ENCODE measurements at regions not wholly inside any gene's neighbourhood (a gene's known extent, or its start where the extent isn't known, plus 50 kb on each side); places are given as distances from the start of the nearest gene placed in this dataset.
"Not testable (repeated sequence)": the region's sequence is repeated elsewhere in the genome, so short reads cannot be mapped to it uniquely, and the experiment has no call there.

- not testable (repeated sequence) for ATAC-seq (replicated peaks; ENCODE audit: extremely low read depth, poor library complexity, severe bottlenecking)
Measured at GRCh38 chr1:206320227-206320626, 116.9 kb downstream of the SRGAP2 start.

GRCh38 chr1:206326159-206326939 lies 123.0 kb downstream of the SRGAP2 start:
- not testable (repeated sequence) for H3K9me3 Mint-ChIP-seq; H3K4me1 Mint-ChIP-seq; H3K27me3 Mint-ChIP-seq; H3K36me3 Mint-ChIP-seq (ENCODE audit: insufficient read depth); H3K4me3 Mint-ChIP-seq; ATAC-seq (replicated peaks; ENCODE audit: extremely low read depth, poor library complexity, severe bottlenecking); H3K27ac Mint-ChIP-seq (ENCODE audit: low read depth); DNase-seq (ENCODE audit: low spot score in 2 of 2)

More at GRCh38 chr1:206320227-206320626, 116.9 kb downstream of the SRGAP2 start:
- H3K9me3 Mint-ChIP-seq; H3K36me3 Mint-ChIP-seq (ENCODE audit: insufficient read depth); H3K4me1 Mint-ChIP-seq; H3K4me3 Mint-ChIP-seq; H3K27ac Mint-ChIP-seq (ENCODE audit: low read depth); H3K27me3 Mint-ChIP-seq; DNase-seq (ENCODE audit: low spot score in 2 of 2): not testable (repeated sequence)

GRCh38 chr1:206331597-206331996 lies 128.3 kb downstream of the SRGAP2 start:
- H3K9me3 Mint-ChIP-seq; H3K4me1 Mint-ChIP-seq; DNase-seq (ENCODE audit: low spot score in 2 of 2); H3K36me3 Mint-ChIP-seq (ENCODE audit: insufficient read depth); H3K27me3 Mint-ChIP-seq; H3K27ac Mint-ChIP-seq (ENCODE audit: low read depth); H3K4me3 Mint-ChIP-seq; ATAC-seq (replicated peaks; ENCODE audit: extremely low read depth, poor library complexity, severe bottlenecking): not testable (repeated sequence)

DNA sequence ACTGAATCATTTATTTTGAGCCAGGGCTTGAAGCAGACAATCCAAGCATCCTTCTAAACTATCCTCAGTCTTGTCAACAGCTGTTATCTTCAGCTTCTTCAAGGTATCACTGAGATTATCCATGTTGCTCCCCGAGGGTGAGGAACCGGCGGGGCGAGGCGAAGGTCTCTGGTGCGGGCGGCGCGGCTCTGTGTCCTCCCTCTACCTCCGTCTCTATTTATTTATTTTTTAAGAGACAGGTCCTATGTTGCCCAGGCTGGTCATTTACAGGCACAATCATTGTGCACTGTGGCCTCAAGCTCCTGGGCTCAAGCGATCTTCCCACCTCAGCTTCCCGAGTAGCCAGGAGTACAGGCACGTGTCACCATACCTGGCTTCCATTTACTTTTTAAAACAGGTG lies 130.0 kb downstream of the SRGAP2 start:
- not testable (repeated sequence) for H3K36me3 Mint-ChIP-seq (ENCODE audit: insufficient read depth)

GRCh38 chr1:206333897-206334296 lies 130.6 kb downstream of the SRGAP2 start:
- not testable (repeated sequence) for DNase-seq (ENCODE audit: low spot score in 2 of 2); H3K27me3 Mint-ChIP-seq; H3K4me3 Mint-ChIP-seq; H3K9me3 Mint-ChIP-seq; H3K27ac Mint-ChIP-seq (ENCODE audit: low read depth); H3K36me3 Mint-ChIP-seq (ENCODE audit: insufficient read depth); ATAC-seq (replicated peaks; ENCODE audit: extremely low read depth, poor library complexity, severe bottlenecking); H3K4me1 Mint-ChIP-seq

More for the DNA sequence above, 130.0 kb downstream of the SRGAP2 start:
- H3K4me1 Mint-ChIP-seq; ATAC-seq (replicated peaks; ENCODE audit: extremely low read depth, poor library complexity, severe bottlenecking); H3K9me3 Mint-ChIP-seq; H3K4me3 Mint-ChIP-seq; H3K27me3 Mint-ChIP-seq; H3K27ac Mint-ChIP-seq (ENCODE audit: low read depth); DNase-seq (ENCODE audit: low spot score in 2 of 2): not testable (repeated sequence)

GRCh38 chr1:206334481-206334880 lies 131.1 kb downstream of the SRGAP2 start:
- H3K27ac Mint-ChIP-seq (ENCODE audit: low read depth); H3K9me3 Mint-ChIP-seq; H3K27me3 Mint-ChIP-seq; ATAC-seq (replicated peaks; ENCODE audit: extremely low read depth, poor library complexity, severe bottlenecking); H3K36me3 Mint-ChIP-seq (ENCODE audit: insufficient read depth); DNase-seq (ENCODE audit: low spot score in 2 of 2); H3K4me3 Mint-ChIP-seq; H3K4me1 Mint-ChIP-seq: not testable (repeated sequence)

DNA sequence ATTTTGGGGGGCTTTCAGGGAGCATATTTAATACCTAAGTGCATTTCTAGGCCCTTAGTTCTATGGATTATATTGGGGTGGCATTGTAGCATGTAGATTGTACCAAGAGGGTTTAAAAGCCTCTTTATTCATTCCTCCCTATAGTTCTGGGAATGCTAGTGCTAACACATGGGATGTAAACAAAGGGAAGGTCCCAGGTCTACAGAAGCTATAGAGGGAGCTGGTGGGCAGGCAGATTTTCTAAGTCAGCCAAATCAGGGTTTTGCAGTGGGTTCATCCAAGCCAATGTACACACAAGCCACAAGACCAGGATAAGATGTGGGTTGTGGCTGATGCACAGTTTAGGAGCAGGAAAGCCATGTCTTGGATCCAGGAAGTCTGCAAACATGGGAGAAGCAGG lies 131.8 kb downstream of the SRGAP2 start:
- H3K4me1 Mint-ChIP-seq; DNase-seq (ENCODE audit: low spot score in 2 of 2); H3K27ac Mint-ChIP-seq (ENCODE audit: low read depth); H3K9me3 Mint-ChIP-seq; H3K36me3 Mint-ChIP-seq (ENCODE audit: insufficient read depth); ATAC-seq (replicated peaks; ENCODE audit: extremely low read depth, poor library complexity, severe bottlenecking); H3K4me3 Mint-ChIP-seq; H3K27me3 Mint-ChIP-seq: not testable (repeated sequence)

DNA sequence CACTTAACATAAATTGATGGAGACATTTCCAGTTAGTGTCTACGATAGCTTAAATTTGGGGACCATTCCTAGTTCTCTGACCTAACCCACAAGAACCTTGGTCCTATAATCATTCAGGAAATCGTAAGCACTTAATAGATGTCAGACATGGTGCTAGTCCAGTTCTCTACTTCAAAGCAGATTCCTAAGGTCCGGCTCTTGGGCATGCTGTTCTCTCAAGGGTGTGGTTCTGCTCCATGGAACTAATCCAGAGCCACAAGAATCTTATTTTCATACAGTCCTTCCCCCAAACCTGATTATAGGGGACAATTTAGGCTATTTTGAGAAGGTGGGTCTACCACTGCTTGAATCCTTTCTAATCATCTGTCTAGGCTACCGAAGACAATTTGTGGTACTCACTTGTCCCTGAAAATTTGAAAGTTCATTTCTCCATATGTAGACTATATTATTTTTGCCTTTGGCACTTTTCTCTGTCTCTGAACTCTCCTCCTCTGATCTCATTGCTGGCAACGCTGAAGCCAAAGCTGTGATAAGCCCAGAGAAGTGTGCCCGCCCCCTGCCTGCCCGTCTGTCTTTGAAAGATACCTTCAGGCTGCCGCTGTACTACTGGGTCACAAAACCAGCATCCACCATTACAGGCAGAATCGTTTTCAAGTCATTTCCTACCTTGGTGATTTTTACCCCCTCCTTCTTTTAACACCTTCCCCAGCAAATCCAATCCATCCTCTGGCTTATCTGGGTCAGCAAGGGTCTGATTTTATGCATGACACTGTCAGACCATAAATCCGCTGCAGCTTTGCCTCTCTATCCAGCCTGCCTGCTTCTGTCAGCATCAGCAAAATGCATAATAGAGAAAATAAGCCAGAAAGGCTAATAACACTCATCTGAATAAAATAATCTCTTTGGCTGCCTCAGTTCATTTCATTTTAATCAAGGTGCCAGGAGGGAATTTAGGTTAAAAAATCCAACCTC lies 132.8 kb downstream of the SRGAP2 start:
- H3K9me3 Mint-ChIP-seq; H3K27me3 Mint-ChIP-seq; ATAC-seq (replicated peaks; ENCODE audit: extremely low read depth, poor library complexity, severe bottlenecking); DNase-seq (ENCODE audit: low spot score in 2 of 2); H3K4me3 Mint-ChIP-seq; H3K4me1 Mint-ChIP-seq; H3K27ac Mint-ChIP-seq (ENCODE audit: low read depth); H3K36me3 Mint-ChIP-seq (ENCODE audit: insufficient read depth): not testable (repeated sequence)

GRCh38 chr1:206337024-206337423 lies 133.3 kb upstream of the IKBKE start:
- H3K9me3 Mint-ChIP-seq; H3K27me3 Mint-ChIP-seq; H3K4me1 Mint-ChIP-seq; H3K36me3 Mint-ChIP-seq (ENCODE audit: insufficient read depth); H3K27ac Mint-ChIP-seq (ENCODE audit: low read depth); ATAC-seq (replicated peaks; ENCODE audit: extremely low read depth, poor library complexity, severe bottlenecking); H3K4me3 Mint-ChIP-seq; DNase-seq (ENCODE audit: low spot score in 2 of 2): not testable (repeated sequence)

GRCh38 chr1:206350493-206351275 lies 119.6 kb upstream of the IKBKE start:
- not testable (repeated sequence) for H3K27ac Mint-ChIP-seq (ENCODE audit: low read depth); H3K9me3 Mint-ChIP-seq; DNase-seq (ENCODE audit: low spot score in 2 of 2); H3K36me3 Mint-ChIP-seq (ENCODE audit: insufficient read depth); ATAC-seq (replicated peaks; ENCODE audit: extremely low read depth, poor library complexity, severe bottlenecking); H3K4me1 Mint-ChIP-seq; H3K4me3 Mint-ChIP-seq; H3K27me3 Mint-ChIP-seq

- DNase-seq (ENCODE audit: low spot score in 2 of 2); H3K4me1 Mint-ChIP-seq; H3K27ac Mint-ChIP-seq (ENCODE audit: low read depth); ATAC-seq (replicated peaks; ENCODE audit: extremely low read depth, poor library complexity, severe bottlenecking); H3K9me3 Mint-ChIP-seq; H3K27me3 Mint-ChIP-seq; H3K36me3 Mint-ChIP-seq (ENCODE audit: insufficient read depth); H3K4me3 Mint-ChIP-seq: not testable (repeated sequence)
Measured at GRCh38 chr1:206351276-206352052, 118.8 kb upstream of the IKBKE start.

- H3K36me3 Mint-ChIP-seq (ENCODE audit: insufficient read depth); ATAC-seq (replicated peaks; ENCODE audit: extremely low read depth, poor library complexity, severe bottlenecking); H3K27me3 Mint-ChIP-seq; H3K9me3 Mint-ChIP-seq; H3K27ac Mint-ChIP-seq (ENCODE audit: low read depth); DNase-seq (ENCODE audit: low spot score in 2 of 2); H3K4me1 Mint-ChIP-seq; H3K4me3 Mint-ChIP-seq: not testable (repeated sequence)
Measured at GRCh38 chr1:206356310-206356709, 114.0 kb upstream of the IKBKE start.

Measured in central memory CD8-positive, alpha-beta T cell (primary cell).